ENCODE measurements at regions not wholly inside any gene's neighbourhood (a gene's known extent, or its start where the extent isn't known, plus 50 kb on each side); places are given as distances from the start of the nearest gene placed in this dataset.

DNA sequence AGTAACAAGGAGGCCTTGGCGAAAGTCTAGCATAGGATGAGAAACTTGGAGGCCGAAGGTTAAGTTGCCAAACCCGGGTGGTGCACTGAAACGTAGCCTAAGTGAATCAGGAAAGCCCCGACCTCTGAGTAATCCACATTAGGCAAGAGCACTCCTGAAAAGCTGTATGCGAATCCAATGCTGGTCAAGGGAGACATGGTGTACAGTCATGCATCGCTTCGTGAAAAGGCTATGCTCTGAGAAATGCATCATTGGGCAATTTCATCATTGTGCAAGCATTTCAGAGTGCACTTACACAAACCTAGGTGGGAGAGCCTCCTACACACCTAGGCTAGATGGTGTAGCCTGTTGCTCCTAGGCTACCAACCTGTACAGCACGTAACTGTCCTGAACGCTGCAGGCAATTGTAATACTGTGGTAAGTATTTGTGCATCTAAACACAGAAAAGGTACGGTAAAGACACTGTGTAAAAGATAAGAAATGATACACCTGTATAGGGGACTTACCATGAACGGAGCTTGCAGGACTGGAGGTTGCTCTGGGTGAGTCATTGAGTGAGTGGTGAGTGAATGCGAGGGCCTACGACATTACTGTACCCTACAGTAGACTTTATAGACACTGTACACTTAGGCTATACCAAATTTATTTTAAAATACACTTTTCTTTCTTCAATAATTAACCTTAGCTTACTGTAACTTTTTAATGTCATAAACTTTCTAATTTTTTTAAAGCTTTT is 222.5 kb downstream of the SHQ1 start:
- TF ChIP-seq, protein P1, sequence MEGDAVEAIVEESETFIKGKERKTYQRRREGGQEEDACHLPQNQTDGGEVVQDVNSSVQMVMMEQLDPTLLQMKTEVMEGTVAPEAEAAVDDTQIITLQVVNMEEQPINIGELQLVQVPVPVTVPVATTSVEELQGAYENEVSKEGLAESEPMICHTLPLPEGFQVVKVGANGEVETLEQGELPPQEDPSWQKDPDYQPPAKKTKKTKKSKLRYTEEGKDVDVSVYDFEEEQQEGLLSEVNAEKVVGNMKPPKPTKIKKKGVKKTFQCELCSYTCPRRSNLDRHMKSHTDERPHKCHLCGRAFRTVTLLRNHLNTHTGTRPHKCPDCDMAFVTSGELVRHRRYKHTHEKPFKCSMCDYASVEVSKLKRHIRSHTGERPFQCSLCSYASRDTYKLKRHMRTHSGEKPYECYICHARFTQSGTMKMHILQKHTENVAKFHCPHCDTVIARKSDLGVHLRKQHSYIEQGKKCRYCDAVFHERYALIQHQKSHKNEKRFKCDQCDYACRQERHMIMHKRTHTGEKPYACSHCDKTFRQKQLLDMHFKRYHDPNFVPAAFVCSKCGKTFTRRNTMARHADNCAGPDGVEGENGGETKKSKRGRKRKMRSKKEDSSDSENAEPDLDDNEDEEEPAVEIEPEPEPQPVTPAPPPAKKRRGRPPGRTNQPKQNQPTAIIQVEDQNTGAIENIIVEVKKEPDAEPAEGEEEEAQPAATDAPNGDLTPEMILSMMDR (IDR thresholded peaks at IDR 0.05; ENCODE audit: unreplicated experiment) = no peak
- Mint-ChIP-seq H3K27ac (ENCODE audit: low read depth, unreplicated experiment) (peak overlapping the region; percentile 82), H3K27me3 (ENCODE audit: insufficient read depth, unreplicated experiment) (no peaks in the 10 kb centered on the region), H3K4me1 (ENCODE audit: insufficient read depth, unreplicated experiment) (peaks cover 43% of the 10 kb centered on the region), H3K9me3 (ENCODE audit: unreplicated experiment) (no peaks in the 10 kb centered on the region), H3K4me3 (ENCODE audit: unreplicated experiment) (no peak overlapping the region), H3K36me3 (ENCODE audit: insufficient read depth, unreplicated experiment) (no peaks in the 10 kb centered on the region)
- ChIA-PET CTCF (interaction anchor here (0.6 to 0.7 kb wide), 2 partner anchors 11 to 98 kb away, joined by 4 read pairs; no protein-coding TSS in a partner anchor), POLR2A (interaction anchor here (0.7 to 1.5 kb wide), 7 partner anchors 34 to 643 kb away, joined by 3 to 8 read pairs (median 4); no protein-coding TSS in a partner anchor)
- no TSS peak for BruUV-seq (replicated peaks)
- intact Hi-C loops (cut with micrococcal nuclease) = loop anchor here (1.0 kb wide), 1 partner anchor 178 kb away; no protein-coding TSS in a partner anchor
- peak; percentile 100 for DNase-seq (ENCODE audit: unreplicated experiment)

GRCh38 chr3:72624656-72625055 is 223.6 kb downstream of the SHQ1 start:
- ChIA-PET POLR2A (interaction anchor here (0.9 kb wide), 1 partner anchor 20 kb away, joined by 4 read pairs; no protein-coding TSS in a partner anchor), CTCF (no interaction called here)
- Mint-ChIP-seq H3K27ac (ENCODE audit: low read depth, unreplicated experiment) (no peak overlapping the region), H3K4me3 (ENCODE audit: unreplicated experiment) (no peak overlapping the region), H3K27me3 (ENCODE audit: insufficient read depth, unreplicated experiment) (no peaks in the 10 kb centered on the region), H3K9me3 (ENCODE audit: unreplicated experiment) (no peaks in the 10 kb centered on the region), H3K36me3 (ENCODE audit: insufficient read depth, unreplicated experiment) (no peaks in the 10 kb centered on the region), H3K4me1 (ENCODE audit: insufficient read depth, unreplicated experiment) (peaks cover 43% of the 10 kb centered on the region)
- no TSS peak for BruUV-seq (replicated peaks)
- DNase-seq (ENCODE audit: unreplicated experiment) = no peak
- intact Hi-C loops (cut with micrococcal nuclease) = loop anchor here (1.0 kb wide), 1 partner anchor 177 kb away; no protein-coding TSS in a partner anchor
- TF ChIP-seq, protein P1 (IDR thresholded peaks at IDR 0.05; ENCODE audit: unreplicated experiment) = no peak

GRCh38 chr3:72618739-72619138 is 229.5 kb downstream of the SHQ1 start:
- TF ChIP-seq, protein P1 (IDR thresholded peaks at IDR 0.05; ENCODE audit: unreplicated experiment) = no peak
- Mint-ChIP-seq H3K4me3 (ENCODE audit: unreplicated experiment) (no peak overlapping the region), H3K9me3 (ENCODE audit: unreplicated experiment) (no peaks in the 10 kb centered on the region), H3K4me1 (ENCODE audit: insufficient read depth, unreplicated experiment) (no peaks in the 10 kb centered on the region), H3K27ac (ENCODE audit: low read depth, unreplicated experiment) (no peak overlapping the region), H3K27me3 (ENCODE audit: insufficient read depth, unreplicated experiment) (no peaks in the 10 kb centered on the region), H3K36me3 (ENCODE audit: insufficient read depth, unreplicated experiment) (no peaks in the 10 kb centered on the region)
- POLR2A ChIA-PET = interaction anchor here (0.6 kb wide), 1 partner anchor 60 kb away, joined by 3 read pairs; no protein-coding TSS in a partner anchor
- CTCF ChIA-PET = interaction anchor here (0.6 kb wide), 2 partner anchors 80 to 667 kb away, joined by 3 read pairs; no protein-coding TSS in a partner anchor
- intact Hi-C loops (cut with micrococcal nuclease) = no loop called here
- no TSS peak for BruUV-seq (replicated peaks)
- no peak for DNase-seq (ENCODE audit: unreplicated experiment)

DNA sequence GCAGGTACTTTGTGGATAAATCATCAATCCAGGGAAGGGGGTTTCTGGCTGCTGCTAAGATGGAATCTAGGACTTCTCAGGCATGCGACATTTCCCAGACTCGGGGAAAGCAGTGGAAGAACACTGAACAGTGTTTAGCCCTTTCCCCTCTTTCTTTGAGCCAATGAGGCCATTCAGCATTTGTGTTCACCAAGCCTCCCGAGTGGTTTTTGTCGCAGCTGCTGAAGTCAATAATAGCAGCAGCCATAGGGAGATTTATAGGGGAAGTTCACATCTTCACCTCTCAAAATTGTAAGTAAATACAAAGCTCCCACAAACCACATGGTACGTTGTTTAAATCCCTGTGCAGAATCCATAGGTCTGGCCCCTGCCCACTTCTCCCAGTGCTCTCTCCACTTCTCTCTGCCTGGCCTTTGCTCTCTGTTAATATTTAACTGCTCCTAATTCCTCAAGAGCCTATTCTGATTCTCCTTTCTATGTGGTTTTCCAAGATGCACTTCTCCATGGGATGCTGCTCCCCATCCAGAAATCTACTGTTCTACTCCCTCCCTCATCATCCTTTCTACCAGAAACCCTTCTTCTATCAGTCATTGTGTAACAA is 230.7 kb downstream of the SHQ1 start:
- H3K4me1 Mint-ChIP-seq (ENCODE audit: insufficient read depth, unreplicated experiment) = no peaks in the 10 kb centered on the region

More for the DNA sequence above, 230.7 kb downstream of the SHQ1 start:
- Mint-ChIP-seq H3K4me3 (ENCODE audit: unreplicated experiment) (no peak overlapping the region), H3K27me3 (ENCODE audit: insufficient read depth, unreplicated experiment) (no peaks in the 10 kb centered on the region), H3K36me3 (ENCODE audit: insufficient read depth, unreplicated experiment) (no peaks in the 10 kb centered on the region), H3K9me3 (ENCODE audit: unreplicated experiment) (no peaks in the 10 kb centered on the region), H3K27ac (ENCODE audit: low read depth, unreplicated experiment) (no peak overlapping the region)
- no peak for DNase-seq (ENCODE audit: unreplicated experiment)
- TF ChIP-seq, protein P1 (IDR thresholded peaks at IDR 0.05; ENCODE audit: unreplicated experiment) = no peak
- ChIA-PET CTCF (no interaction called here), POLR2A (interaction anchor here (0.7 kb wide), 1 partner anchor 138 kb away, joined by 3 read pairs; no protein-coding TSS in a partner anchor)
- intact Hi-C loops (cut with micrococcal nuclease) = no loop called here
- no TSS peak for BruUV-seq (replicated peaks)

Data from MCF 10A (cell line).